Motor neuron (in vitro differentiated cells): ENCODE measurements at regions not wholly inside any gene's neighbourhood (a gene's known extent, or its start where the extent isn't known, plus 50 kb on each side); places are given as distances from the start of the nearest gene placed in this dataset.
"Not testable (repeated sequence)": the region's sequence is repeated elsewhere in the genome, so short reads cannot be mapped to it uniquely, and the experiment has no call there.

ENCODE experiments used
- ATAC-seq, 8 experiments: fragments of 200-7000 bp; cut with Tn5 transposase; replicated peaks in 6 of 8; 2 replicates each; pipeline ENCODE4 v1.8.0; 2021; ENCODE audit warnings: mild to moderate bottlenecking in 8 of 8, moderate library complexity in 8 of 8
- H3K27ac ChIP-seq, 2 donors: fragments of 250-450 bp; sonication (Bioruptor Pico); 2 replicates each; pipeline ENCODE4 v1.9.0; 2021; ENCODE audit warnings: antibody characterized with exemption in 2 of 2, mild to moderate bottlenecking in 2 of 2, moderate library complexity in 1 of 2
- H3K4me1 ChIP-seq, 2 donors: fragments of 250-450 bp; sonication (Bioruptor Pico); replicated peaks in 1 of 2; 2 replicates each; pipeline ENCODE4 v1.6.1; 2021; ENCODE audit warnings: antibody characterized with exemption in 2 of 2, mild to moderate bottlenecking in 2 of 2, moderate library complexity in 1 of 2
- H3K4me3 ChIP-seq, 5 donors: fragments of 250-450 bp; sonication (Bioruptor Pico); 2 replicates each; pipeline ENCODE4 v1.9.0; 2021; ENCODE audit warnings: antibody characterized with exemption in 5 of 5, mild to moderate bottlenecking in 5 of 5, moderate library complexity in 4 of 5
- WGBS, 10 experiments: fragments of 450-650 bp; shearing (Covaris generic); methylation state at CpG; one replicate each; pipeline ENCODE4 v1.0.0; 2022; 5-methylcytosine and 5-hydroxymethylcytosine counted together
- in situ Hi-C, 9 experiments: fragments of 400-800 bp; cut with MboI; loops; one replicate each; pipeline ENCODE4 v1.15.0; 2021; ENCODE audit warnings: low sequenced_read_pairs in 9 of 9, low pct_unique_long_range_greater_than_20kb in 2 of 9; ENCODE audit not compliant: unreplicated experiment in 9 of 9

DNA sequence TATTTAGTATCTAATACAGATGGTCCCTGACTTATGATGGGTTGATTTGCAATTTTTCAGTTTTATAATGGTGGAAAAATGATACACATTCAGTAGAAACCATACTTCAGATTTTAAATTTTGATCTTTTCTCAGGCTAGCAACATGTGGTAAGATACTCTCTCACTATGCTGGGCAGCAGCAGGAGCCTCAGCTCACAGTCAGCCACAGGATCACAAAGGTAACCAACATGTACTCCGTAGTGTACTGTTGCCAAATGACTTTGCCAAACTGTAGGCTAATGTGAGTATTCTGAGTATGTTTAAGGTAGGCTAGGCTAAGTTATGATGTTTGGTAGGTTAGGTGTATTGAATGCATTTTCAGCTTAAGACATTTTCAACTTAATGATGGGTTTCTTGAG is 498.6 kb upstream of the DPPA4 start:
- no peak overlapping the region for H3K4me3 ChIP-seq
- WGBS, 10 experiments: 25 to 100% (median 58%) methylated on average over 1 of the region's 1 CpG; no CpG with 5 or more reads in 4 of the 10 experiments
- H3K4me1 ChIP-seq: no peaks in the 10 kb centered on the region
- ATAC-seq: no peak
- in situ Hi-C loops: no loop called here
- no peak overlapping the region for H3K27ac ChIP-seq

DNA sequence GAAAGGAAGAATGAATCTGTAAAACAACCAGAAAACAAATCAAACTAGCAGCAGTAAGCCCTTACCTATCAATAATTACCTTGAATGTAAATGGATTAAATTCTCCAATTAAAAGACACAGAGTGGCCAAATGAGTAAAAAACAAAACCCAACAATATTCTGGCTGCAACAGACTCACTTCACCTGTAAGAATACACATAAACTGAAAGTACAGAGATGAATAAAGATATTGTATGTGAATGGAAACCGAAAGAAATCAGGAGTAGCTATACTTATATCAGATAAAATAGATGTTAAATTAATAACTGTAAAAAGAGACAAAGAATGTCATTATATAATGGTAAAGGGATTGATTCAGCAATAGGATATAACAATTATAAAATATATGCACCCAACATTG is 514.5 kb upstream of the DPPA4 start:
- in situ Hi-C loops: no loop called here
- Histone ChIP-seq H3K4me3 (no peak overlapping the region), H3K4me1 (no peaks in the 10 kb centered on the region), H3K27ac (no peak overlapping the region)
- ATAC-seq: no peak
- WGBS, 10 experiments: 0 to 100% (median 83%) methylated on average over 1 of the region's 1 CpG

DNA sequence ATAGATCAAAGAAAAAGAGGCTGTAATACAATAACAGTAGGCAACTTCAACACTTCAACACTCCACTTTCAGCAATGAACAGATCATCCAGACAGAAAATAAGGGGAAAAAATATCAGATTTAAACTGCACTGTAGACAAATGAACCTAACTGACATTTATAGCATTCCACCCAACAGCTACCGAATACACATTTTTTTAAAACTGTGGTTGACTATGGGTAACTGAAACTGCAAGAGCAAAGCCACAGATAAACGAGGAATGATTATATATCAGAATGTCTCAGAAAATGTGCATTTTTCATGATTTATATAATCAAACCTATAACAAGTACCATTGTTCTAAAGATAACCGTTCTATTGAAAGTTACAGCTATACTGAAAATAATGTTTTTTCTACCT is 514.9 kb upstream of the DPPA4 start:
- no peak for ATAC-seq
- 44 to 96% (median 64%) methylated on average over 1 to 3 of the region's 3 CpGs; no CpG with 5 or more reads in 1 of the 10 experiments for WGBS, 10 experiments
- Histone ChIP-seq H3K27ac (no peak overlapping the region), H3K4me3 (no peak overlapping the region), H3K4me1 (no peaks in the 10 kb centered on the region)
- in situ Hi-C loops: no loop called here

DNA sequence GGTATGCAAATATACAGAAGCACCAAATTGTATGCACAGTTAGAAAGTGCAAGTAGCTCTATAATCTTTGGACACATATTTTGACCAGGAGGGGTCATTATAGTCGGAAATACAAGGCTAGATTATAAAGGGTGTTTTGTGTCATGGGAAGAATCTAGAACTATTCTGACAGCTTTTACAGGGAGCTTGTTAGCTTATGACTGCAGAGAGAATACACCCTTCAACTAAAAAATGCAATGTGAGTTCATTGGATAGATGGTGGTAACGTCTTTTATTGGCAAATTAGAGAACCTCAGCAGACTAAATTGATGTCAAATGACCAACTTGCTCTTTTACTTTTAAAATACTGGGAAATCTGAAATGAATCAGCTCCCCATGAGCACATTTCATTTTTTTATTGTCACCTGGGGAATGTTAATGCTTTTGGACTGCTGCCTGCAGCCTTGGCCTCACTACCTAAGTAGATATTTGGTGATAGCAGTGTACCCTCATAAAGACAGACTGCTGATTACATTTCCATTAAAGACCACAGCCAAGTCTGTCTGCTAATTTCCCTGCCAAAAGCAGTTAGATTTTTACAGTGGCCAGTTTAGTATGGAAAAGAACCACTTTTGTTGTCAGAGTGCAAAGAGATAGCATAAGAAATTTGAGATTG is 515.9 kb upstream of the DPPA4 start:
- in situ Hi-C loops: no loop called here
- ATAC-seq: no peak
- 0 to 83% (median 60%) methylated on average over 1 to 2 of the region's 2 CpGs; no CpG with 5 or more reads in 1 of the 10 experiments for WGBS, 10 experiments
- H3K4me3 ChIP-seq: no peak overlapping the region
- no peak overlapping the region for H3K27ac ChIP-seq
- H3K4me1 ChIP-seq: no peaks in the 10 kb centered on the region

DNA sequence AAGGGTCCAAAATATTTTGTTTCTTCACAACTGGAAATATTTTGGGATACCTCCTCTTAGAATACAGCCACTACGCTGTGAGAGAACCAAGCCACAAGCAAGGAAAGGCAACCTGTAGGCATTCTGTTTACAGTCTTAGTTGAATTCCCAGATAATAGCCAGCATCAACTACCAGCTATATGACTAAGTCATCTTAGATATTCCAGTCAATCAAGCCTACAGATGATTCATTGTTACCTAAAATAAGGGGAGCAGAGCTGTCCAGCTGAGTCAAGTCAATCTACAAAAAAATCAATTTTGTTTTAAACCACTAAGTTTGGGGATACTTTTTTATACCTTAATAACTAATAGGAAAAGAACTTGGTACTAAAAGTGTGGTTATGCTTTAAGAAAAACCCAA is 526.4 kb upstream of the DPPA4 start:
- no peak overlapping the region for H3K4me3 ChIP-seq
- in situ Hi-C loops: no loop called here
- H3K4me1 ChIP-seq: no peaks in the 10 kb centered on the region
- ATAC-seq: peak in 2 of 8 experiments; percentile 25 to 27
- 25 to 100% (median 100%) methylated on average over 1 of the region's 1 CpG; no CpG with 5 or more reads in 1 of the 10 experiments for WGBS, 10 experiments
- no peak overlapping the region for H3K27ac ChIP-seq

DNA sequence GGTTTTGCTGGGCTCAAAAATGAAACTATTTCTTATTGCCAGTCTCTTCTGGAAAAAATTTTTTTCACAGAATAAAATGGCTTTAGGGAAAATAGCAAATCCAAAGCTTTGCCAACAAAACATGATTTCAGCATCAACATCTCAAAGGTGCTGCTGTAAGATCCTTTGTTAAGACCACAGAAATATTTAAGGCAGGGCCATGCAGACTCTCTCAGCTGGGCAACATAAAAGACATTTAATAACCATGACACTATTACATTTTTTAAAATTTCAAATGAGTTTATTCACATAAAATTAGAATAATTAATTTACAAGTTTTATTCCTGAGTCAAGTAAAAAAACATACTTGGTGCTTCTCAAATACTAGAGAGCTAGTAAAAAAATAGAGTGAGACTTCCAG is 527.1 kb upstream of the DPPA4 start:
- Histone ChIP-seq H3K4me3 (no peak overlapping the region), H3K27ac (no peak overlapping the region), H3K4me1 (no peaks in the 10 kb centered on the region)
- ATAC-seq: peak in 3 of 8 experiments; percentile 64 to 82 (median 77)
- in situ Hi-C loops: no loop called here

DNA sequence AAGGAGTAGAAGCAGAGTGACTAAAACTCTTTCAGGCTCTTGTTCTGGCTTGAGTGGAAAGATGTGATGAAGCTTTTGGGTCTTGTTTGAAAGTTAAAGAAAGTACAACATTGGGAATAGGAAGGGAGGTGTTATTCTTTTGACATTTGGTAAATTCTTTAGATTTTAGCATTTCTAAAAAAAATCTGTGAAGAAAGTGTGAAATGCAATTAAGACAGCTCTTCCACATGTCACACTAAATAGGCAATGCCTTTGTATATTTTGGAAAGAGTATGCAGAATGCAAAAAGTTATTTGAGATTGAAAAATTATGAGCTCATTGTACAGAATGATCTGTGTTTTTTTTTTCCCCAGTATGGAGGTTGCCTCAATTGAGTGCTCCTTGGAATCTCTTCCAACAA is 532.2 kb upstream of the DPPA4 start:
- H3K4me3 ChIP-seq: no peak overlapping the region
- H3K4me1 ChIP-seq: no peaks in the 10 kb centered on the region
- no peak for ATAC-seq
- no peak overlapping the region for H3K27ac ChIP-seq
- in situ Hi-C loops: no loop called here

DNA sequence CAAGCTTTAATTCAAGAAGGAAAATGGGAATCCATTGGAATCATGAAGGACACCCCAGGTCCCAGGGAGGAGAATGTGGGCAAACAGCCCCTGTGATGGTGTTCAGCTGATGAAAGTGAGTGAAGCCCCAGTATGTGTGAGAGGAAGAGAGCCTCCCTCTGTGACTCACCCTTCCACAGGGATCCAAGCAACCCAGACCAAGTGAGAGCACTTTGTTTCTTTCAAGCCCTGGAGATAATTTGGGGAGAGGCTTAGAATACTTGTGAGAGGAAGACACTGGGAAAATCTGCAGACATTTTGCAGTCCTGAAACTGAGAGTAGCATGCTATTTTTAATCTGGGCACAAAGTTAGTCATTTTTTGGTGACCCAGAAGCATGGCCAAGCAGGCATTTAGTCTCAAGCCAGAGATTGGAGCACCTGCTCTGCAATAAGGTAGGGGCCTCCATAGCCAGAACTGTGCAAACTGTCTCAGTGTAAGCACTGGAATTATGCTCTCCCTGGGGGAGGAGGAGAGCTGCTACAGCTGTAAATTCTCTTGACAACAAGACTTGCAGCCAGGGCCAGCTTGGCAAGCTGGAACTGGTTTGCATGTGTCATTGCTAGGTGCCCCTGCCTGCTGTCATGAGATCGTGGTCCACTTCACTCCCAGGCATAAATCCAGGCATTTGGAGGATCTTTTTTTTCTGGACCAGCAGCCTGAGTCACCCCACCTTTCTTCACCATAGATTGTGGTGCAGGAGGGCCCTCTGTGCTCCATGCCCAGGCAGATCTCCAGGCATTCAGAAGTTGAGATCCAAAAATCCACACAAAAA is 537.8 kb upstream of the DPPA4 start:
- no peaks in the 10 kb centered on the region for H3K4me1 ChIP-seq
- H3K4me3 ChIP-seq: no peak overlapping the region
- ATAC-seq: peak in 5 of 8 experiments; percentile 74 to 98 (median 90)
- in situ Hi-C loops: no loop called here
- H3K27ac ChIP-seq: no peak overlapping the region
- 14 to 80% (median 55%) methylated on average over 1 of the region's 1 CpG; no CpG with 5 or more reads in 6 of the 10 experiments for whole genome bisulfite sequencing, 10 experiments

DNA sequence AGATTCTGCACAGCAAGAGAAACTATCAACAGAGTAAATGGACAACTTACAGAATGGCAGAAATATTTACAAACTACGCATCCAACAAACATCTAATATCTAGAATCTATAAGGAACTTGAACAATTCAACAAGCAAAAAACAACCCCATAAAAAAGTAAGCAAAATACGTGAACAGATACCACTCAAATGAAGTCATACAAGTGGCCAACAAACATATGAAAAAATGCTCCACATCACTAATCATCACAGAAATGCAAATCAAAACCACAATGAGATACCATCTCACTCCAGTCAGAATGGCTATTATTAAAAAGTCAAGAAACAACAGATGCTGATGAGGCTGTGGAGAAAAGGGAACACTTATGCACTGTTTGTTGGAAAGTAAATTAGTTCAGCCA is 540.3 kb upstream of the DPPA4 start:
- WGBS, 10 experiments: 61 to 100% (median 91%) methylated on average over 1 to 2 of the region's 2 CpGs; no CpG with 5 or more reads in 1 of the 10 experiments
- in situ Hi-C loops, ATAC-seq, H3K27ac ChIP-seq, H3K4me3 ChIP-seq, H3K4me1 ChIP-seq: not testable (repeated sequence)

DNA sequence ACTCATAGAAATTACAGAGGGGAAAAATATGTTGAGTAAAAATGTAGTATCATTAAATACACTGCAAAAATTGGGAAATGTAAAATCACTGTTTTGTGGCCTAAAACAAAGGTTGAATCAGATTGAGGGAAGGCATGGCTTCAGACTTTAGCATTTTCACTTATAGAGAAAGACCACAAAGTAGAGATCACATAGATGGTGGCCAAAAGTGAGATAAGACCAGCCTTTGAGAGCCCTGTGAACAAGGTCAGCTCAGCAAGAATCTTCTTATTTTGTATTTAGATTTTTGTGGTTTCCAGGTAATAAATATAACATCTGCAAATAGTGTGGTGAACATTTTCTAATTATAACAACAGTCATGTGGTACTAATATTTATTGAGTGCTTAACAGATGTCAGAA is 544.8 kb upstream of the DPPA4 start:
- Histone ChIP-seq H3K4me3 (no peak overlapping the region), H3K4me1 (no peaks in the 10 kb centered on the region), H3K27ac (no peak overlapping the region)
- ATAC-seq: no peak
- in situ Hi-C loops: no loop called here

DNA sequence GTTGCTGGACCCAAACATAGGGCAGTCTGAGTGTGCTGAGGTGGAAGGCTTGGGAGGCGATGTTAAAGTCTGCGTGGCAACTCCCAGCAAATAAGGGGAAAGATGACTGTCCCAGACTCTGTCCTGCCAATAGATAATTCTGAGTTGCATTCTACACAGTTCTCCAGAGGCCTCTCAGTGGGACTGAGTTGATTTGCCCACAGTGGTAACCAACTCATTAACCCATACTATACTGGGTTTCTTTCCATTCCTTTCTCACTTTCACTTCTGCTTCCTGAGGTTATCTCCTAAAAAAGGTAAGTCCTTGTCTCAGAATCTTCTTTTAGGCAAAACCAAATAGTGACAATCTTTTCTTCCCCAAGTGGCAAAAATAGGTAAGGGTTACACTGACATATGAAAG is 549.9 kb upstream of the DPPA4 start:
- 76 to 100% (median 95%) methylated on average over 1 to 2 of the region's 2 CpGs; no CpG with 5 or more reads in 5 of the 10 experiments for WGBS, 10 experiments
- Histone ChIP-seq H3K4me1 (no peaks in the 10 kb centered on the region), H3K27ac (no peak overlapping the region), H3K4me3 (no peak overlapping the region)
- no peak for ATAC-seq
- in situ Hi-C loops: no loop called here

DNA sequence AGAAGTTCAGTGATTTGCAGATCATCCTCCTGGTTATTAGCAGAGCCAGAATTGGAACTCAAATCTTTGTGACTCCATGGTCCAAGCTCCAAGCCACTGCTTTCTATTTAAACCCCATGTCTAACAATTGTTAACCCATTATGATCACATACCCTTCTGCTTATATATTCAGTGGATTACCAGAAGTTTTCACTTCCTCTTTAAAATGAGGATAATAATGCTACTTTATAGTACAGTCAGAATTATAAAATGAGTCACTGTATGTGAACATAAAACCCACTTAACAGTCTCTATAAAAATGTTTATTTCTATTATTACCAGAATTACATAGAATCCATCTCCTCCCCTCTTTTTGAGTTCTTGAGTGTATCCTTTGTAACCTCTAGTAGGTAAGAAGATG is 550.7 kb upstream of the DPPA4 start:
- no peak overlapping the region for H3K27ac ChIP-seq
- H3K4me3 ChIP-seq: no peak overlapping the region
- in situ Hi-C loops: no loop called here
- ATAC-seq: no peak
- H3K4me1 ChIP-seq: no peaks in the 10 kb centered on the region

DNA sequence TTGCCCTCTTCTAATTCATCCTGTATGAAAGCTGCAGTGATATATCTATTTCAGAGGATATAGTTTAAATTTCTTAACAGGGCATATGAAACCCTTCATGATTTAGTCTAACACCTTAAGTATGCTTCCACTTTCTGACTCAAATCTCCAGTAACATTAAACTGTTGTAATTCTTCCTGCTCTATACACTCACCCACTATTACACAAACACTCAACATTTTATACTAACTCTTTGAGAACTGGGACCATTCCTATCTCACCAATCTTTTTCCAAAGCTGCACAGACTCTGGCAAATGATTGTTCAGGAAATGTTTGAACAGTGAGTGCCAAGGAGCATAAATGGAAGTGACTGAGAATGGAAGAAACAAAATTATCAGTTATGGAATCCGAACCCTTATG is 560.4 kb upstream of the DPPA4 start:
- in situ Hi-C loops: no loop called here
- H3K4me1 ChIP-seq: peaks cover 2 to 8% of the 10 kb centered on the region in 2 donors
- no peak overlapping the region for H3K27ac ChIP-seq
- H3K4me3 ChIP-seq: no peak overlapping the region
- ATAC-seq: no peak
- 60 to 100% (median 83%) methylated on average over 1 of the region's 1 CpG; no CpG with 5 or more reads in 3 of the 10 experiments for WGBS, 10 experiments

DNA sequence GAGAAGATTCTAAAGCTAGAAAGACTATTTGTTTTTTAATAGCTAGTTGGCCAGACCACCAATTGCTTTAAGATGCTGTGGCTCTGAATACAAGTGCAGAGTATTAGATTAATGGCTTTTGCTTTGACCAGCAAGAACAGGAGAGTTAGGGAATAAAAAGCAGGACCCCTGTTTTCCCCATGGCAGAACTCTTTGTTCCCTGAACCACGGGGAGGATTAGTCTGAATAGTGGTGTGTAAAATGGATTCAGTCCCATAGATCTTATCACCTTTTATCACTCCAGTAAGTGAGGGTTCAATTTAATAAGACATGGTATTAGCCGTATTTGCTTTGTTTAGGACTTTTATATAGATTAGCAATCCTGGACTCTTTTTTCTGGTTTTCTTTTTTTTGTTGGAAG is 562.6 kb upstream of the DPPA4 start:
- H3K4me3 ChIP-seq: no peak overlapping the region
- peaks cover 2 to 8% of the 10 kb centered on the region in 2 donors for H3K4me1 ChIP-seq
- ATAC-seq: peak in 1 of 8 experiments; percentile 25
- no peak overlapping the region for H3K27ac ChIP-seq
- in situ Hi-C loops: no loop called here
- 19 to 57% (median 38%) methylated on average over 2 of the region's 2 CpGs; no CpG with 5 or more reads in 5 of the 10 experiments for WGBS, 10 experiments
